Non-pigmented ciliary epithelial cell (primary cell): ENCODE measurements at regions not wholly inside any gene's neighbourhood (a gene's known extent, or its start where the extent isn't known, plus 50 kb on each side); places are given as distances from the start of the nearest gene placed in this dataset.

Source experiments
- DNase-seq: peaks from one replicate; pipeline ENCODE4 v3.0.0-alpha.2; 2010; ENCODE audit warnings: low read depth

DNA sequence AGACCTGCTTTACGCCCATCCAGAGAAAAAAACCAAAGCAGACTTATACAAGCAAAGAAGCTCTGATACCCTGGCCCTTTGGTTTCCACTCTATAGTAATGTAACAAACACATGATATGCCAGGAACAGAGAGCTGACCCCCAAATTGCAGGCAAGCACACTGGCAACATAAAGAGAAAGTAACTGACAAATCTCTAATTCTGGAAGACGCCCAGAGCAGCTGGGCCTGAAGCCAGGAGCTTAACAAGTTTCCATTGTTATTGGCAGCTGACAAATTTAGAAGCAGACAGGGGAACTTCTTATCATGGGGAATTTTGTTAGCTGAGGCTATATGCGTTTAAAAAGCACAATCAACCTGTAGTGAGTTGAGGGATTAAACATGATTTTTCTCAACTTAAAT is 158.0 kb downstream of the DLEU7 start:
- no peak for DNase-seq

GRCh38 chr13:50685956-50686355 is 157.5 kb downstream of the DLEU7 start:
- no peak for DNase-seq

DNA sequence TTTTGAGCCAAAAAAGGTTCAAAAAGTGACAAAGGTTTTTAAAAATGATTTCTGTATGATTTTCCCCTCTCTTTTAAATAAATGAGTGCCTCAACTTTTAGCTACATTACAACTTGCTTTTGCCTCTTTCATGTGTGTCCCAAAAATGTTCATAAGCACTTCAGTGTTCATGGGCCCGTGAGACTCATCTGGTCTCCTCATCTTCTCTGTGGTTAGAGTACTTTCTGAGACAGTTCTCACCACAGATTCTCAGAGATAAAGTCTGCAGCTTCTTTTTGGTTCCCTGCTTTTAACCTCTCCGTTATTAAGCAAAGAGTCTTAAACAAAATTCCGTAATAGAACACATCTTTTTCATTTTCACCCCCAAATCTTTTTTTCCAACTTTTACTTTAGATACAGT is 156.9 kb downstream of the DLEU7 start:
- no peak for DNase-seq

- no peak for DNase-seq
Measured at GRCh38 chr13:50687545-50687944, 155.9 kb downstream of the DLEU7 start.

DNA sequence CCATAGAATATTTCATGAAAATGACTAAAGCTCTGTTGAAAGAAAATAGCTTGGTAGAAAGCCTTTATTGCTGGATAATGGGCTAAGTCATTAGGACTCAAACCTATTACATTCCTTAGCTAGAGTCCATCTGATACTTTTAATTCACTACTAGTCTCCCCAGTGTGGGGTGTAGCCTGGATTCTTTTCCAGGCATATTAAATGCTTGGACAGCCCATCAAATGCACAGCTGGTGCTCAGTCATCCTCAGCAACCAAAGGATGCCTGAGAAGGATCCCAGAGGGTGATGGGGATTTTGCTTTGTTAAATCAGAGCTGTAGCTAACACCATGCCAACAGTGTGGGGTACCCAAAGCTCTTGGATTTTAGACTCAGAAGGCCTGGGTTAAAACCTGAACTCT is 153.5 kb downstream of the DLEU7 start:
- DNase-seq: no peak

- DNase-seq: no peak
Measured at GRCh38 chr13:50691176-50691680, 152.3 kb downstream of the DLEU7 start.

DNA sequence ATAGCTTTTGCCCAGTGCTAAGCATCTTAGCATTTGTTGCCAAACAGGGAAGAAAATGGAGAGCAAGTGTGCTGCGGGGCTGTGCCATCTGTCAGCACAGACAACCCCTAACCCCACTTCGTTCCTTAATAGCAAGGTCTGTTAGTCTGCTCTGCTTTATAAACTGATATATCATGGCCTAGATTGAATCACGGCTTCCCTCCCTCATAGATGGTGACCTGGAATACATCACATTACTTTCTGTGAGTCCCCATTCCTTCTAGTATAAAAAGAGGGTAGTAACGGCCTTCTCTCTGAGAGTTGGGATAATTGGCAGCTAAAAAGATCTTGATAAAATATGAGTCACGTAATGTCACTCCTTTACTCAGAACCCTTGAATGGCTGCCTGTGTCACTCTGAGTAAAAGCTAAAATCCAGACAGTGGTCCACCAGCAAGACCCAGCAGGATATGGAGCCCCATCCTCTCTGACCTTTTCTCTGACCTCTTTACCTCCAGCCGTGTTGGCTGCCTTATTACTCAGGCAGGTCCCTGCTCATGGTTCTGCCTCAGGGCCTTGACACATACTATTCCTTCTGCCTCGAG is 151.7 kb downstream of the DLEU7 start:
- DNase-seq: no peak

DNA sequence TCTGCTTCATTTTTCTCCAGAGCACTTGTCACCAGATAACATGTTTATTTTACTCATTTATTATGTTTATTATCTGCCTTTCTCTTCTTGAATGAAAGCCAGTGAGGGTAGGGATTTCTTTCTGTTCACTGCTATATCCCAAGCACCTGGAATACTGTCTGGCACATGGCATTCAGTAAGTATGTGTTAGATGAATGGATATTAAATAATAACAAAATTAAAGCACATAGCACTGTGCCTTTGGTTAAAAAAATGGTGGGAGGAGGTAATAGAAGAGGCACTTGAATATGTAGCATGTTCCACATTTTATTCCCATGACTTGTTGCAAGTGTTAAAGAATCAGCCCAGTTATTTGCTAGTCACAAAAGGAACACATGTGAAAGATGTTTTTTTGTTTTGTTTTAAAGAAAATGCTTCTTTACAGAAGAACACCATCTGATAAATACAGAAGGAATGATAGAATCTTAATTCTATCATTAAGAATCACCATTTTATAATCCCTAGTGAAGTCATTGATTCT is 151.0 kb downstream of the DLEU7 start:
- DNase-seq: no peak

GRCh38 chr13:50693727-50694126 is 149.8 kb downstream of the DLEU7 start:
- no peak for DNase-seq

DNA sequence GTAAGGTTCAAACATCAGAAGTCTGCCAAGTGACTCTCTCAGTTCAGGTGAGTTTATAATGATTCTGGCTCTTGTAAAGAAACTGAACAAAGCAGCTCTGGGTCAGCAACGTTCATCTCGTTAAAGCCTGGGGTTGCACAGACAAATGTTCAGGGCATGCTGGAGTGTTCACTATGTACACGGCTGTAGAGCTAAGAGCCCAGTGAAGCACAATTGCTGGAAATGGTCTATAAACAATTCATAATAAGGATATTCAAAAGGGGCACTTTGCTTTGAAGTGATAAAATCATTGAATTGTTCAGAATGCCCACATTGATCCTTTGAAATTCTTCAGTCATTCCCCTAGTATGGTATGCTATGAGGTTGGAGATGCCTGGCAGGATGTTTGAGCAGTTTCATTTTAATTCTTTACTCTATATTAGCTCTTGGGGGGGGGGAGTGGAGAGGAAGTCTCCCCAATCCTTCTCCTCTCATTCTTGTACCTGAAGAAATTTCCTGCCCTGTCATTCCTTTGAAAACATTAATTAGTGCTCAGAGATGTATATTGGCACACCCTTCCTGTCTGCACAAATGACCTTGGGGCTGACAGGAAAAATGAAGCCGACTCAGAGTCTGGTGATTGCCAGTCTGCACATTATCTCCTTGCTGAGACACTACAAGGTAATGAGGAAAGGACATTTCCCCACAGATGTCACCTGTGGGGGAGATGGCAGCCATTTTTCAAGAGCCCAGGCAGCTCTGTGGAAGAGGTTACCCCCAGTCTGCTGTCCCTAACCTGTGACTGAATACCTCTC is 145.5 kb downstream of the DLEU7 start:
- no peak for DNase-seq

- DNase-seq: no peak
Measured at GRCh38 chr13:50699874-50700663, 143.4 kb downstream of the DLEU7 start.

DNA sequence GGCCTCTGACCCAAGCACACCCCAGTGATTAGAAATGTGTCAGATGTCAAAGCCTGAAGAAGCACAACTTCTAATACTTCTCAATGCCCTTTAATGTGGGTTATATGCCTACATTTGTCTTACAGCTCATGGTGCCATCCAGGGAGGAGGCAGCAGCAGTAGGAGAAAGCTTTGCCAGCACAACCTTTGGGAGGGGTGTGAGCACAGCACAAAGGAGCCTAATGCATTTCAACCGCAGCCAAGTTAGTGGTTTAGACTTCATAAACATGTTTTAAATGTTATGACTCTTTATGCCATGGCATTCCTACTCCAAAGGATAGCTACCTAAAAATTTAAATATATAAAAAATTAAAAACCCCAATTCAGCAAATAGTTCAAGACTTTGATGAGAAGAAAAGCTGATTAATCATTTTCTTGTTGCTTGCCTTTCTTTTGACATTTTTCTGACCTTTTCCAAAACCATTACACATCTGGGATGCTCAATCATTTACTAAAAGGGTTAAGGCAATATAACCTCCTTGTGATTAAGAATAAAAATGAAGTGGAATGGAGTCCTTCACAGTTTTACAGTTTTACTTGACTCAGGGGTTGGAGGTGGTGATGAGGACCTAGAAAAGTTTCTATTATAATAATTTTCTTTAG is 142.7 kb downstream of the DLEU7 start:
- DNase-seq: no peak

DNA sequence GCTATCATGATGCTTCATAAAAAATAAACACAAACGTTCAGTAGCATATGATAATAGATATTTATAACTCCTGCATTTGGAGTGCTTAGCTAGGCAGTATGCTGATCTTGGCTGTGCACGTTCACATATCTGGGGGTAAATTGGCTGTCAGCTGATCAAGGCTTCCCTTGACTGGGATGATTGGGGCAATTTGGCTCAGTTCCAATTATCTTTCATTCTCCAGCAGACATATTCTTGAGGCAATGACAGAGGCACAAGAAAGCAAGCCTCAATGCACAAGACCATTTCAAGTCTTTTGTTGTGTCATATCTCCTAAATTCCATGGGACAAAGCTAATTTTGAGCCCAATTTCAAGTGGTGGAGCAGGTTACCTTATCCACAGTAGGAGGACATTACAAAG is 142.0 kb downstream of the DLEU7 start:
- DNase-seq: no peak

- DNase-seq: no peak
Measured at GRCh38 chr13:50706505-50706904, 137.0 kb downstream of the DLEU7 start.

GRCh38 chr13:50707628-50708027 is 135.9 kb downstream of the DLEU7 start:
- no peak for DNase-seq

GRCh38 chr13:50708461-50708860 is 135.0 kb downstream of the DLEU7 start:
- DNase-seq: no peak

- DNase-seq: no peak
Measured at GRCh38 chr13:50709058-50709457, 134.4 kb downstream of the DLEU7 start.

DNA sequence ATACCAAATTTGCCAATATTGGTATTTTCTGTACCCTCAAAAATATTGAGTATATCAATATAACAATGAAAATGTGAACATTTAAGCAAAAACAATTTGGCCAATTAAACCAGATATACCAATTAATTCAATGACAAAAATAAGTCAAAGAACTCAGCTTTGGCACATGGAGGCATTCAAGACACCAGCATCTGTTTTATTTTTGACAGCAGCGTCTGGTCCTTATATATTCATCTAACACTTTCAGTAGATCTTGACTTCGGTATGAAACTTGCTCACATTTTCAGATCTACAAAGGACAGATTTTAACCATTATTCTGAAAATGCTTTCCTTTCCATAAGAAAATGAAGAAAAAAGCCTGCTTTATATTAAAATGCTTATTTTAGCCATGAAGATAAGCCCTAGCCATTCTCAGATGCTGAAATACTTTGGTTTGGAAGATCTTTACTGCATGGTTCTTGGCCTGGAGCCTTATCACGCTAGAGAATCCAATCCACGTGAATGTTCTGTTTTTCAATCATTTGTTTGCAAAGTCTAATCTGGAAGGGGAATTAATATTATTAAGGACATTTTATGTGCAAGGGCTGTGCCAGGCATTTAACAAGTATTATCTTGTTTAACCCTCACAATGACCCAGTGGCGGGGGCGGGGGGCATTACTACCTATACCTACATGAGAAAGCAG is 132.2 kb downstream of the DLEU7 start:
- DNase-seq: no peak

DNA sequence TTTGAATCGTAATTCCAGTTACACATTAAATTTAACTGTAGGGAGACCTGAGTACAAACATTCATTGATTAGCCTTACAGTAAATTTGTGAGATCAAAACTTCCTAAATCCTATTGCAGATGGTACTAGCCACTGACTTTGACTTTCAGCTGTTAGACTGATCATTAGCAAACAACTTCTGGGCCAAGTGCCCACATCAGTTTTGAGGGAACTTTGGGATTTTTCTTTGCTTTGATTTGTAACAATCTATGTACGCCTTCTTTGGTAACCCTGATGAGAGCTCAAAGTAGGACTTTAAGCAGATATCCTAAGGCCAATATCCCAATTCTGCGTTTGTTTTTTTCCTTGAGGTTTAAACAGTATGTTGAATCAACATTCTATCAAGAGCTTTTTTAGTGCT is 131.5 kb downstream of the DLEU7 start:
- DNase-seq: no peak

- no peak for DNase-seq
Measured at GRCh38 chr13:50712456-50712855, 131.0 kb downstream of the DLEU7 start.

DNA sequence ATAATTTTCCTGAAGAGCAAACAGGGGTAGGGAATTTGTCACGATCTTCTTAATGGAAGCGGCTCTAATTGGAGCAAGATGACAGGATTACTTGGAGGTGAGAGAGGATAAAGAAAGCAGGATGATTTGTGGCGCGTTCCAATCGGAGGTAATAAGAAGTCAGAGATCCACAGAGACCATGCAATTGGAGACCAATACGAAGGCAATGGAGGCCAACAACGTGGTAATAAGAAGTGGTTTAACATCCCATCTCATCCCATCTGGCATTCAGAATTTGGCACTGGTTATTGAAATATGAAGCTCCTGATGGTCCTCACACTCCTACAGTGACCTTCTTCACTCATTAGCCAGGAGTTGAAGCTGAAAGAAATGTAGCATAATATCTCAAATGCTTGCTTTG is 130.6 kb downstream of the DLEU7 start:
- no peak for DNase-seq
